ENCODE measurements at regions not wholly inside any gene's neighbourhood (a gene's known extent, or its start where the extent isn't known, plus 50 kb on each side); places are given as distances from the start of the nearest gene placed in this dataset.

DNA sequence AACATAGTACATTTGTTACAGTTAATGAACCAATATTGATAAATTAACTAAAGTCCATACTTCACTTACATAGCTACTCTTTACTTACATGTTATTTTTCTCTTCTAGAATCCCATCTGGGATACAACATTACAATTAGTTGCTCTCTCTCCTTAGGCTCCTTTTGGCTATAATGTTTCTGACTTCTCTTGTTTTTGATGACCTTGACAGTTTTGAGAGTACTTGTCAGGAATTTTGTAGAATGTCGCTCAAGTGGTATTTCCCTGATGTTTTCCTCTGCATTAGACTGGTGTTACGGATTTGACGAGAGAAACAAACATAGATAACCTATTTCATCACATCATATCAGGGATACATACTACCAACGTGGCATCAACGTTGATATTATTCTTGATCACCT, 925.4 kb upstream of the TMPRSS15 start:
- TF ChIP-seq, protein P1, sequence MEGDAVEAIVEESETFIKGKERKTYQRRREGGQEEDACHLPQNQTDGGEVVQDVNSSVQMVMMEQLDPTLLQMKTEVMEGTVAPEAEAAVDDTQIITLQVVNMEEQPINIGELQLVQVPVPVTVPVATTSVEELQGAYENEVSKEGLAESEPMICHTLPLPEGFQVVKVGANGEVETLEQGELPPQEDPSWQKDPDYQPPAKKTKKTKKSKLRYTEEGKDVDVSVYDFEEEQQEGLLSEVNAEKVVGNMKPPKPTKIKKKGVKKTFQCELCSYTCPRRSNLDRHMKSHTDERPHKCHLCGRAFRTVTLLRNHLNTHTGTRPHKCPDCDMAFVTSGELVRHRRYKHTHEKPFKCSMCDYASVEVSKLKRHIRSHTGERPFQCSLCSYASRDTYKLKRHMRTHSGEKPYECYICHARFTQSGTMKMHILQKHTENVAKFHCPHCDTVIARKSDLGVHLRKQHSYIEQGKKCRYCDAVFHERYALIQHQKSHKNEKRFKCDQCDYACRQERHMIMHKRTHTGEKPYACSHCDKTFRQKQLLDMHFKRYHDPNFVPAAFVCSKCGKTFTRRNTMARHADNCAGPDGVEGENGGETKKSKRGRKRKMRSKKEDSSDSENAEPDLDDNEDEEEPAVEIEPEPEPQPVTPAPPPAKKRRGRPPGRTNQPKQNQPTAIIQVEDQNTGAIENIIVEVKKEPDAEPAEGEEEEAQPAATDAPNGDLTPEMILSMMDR (IDR thresholded peaks at IDR 0.05) = no peak
- TF ChIP-seq POLR2A (IDR thresholded peaks at IDR 0.05) = no peak

Data from heart left ventricle (tissue), 13 donors.